CD14-positive monocyte (primary cell): ENCODE measurements at regions not wholly inside any gene's neighbourhood (a gene's known extent, or its start where the extent isn't known, plus 50 kb on each side); places are given as distances from the start of the nearest gene placed in this dataset.

Experiments used
- DNase-seq, 3 donors: peaks; one replicate each; pipeline ENCODE4 v3.0.0-alpha.2; 2011 to 2022
- H2AFZ ChIP-seq: 2 replicates; pipeline ENCODE4 v1.6.0; 2012; ENCODE audit warnings: mild to moderate bottlenecking, low read depth, low read length, inconsistent platforms; ENCODE audit not compliant: insufficient read depth, poor library complexity, severe bottlenecking
- H3K27ac ChIP-seq, 2 donors: 1 replicate in 1 of 2; 2 replicates in 1 of 2; pipeline ENCODE4 v1.5.1; 2012 to 2013; ENCODE audit warnings: low read length in 2 of 2, control low read depth in 1 of 2, inconsistent platforms in 1 of 2, low read depth in 1 of 2, mild to moderate bottlenecking in 1 of 2
- H3K27me3 ChIP-seq, 2 donors: one replicate each; pipeline versions ENCODE4 v1.6.0 to v1.6.1; 2011 to 2013; ENCODE audit warnings: low read length in 2 of 2; ENCODE audit not compliant: control insufficient read depth in 2 of 2, insufficient read depth in 2 of 2
- H3K36me3 ChIP-seq, 2 donors: replicated peaks in 1 of 2; 1 replicate in 1 of 2; 2 replicates in 1 of 2; pipeline versions ENCODE4 v1.5.1 to v1.6.1; 2012 to 2013; ENCODE audit warnings: low read length in 2 of 2, control low read depth in 1 of 2, inconsistent platforms in 1 of 2, mild to moderate bottlenecking in 1 of 2; ENCODE audit not compliant: insufficient read depth in 2 of 2, control insufficient read depth in 1 of 2
- H3K4me1 ChIP-seq, 2 donors: 1 replicate in 1 of 2; 2 replicates in 1 of 2; pipeline versions ENCODE4 v1.5.1 to v1.6.1; 2012 to 2013; ENCODE audit warnings: low read length in 2 of 2, control low read depth in 1 of 2, inconsistent platforms in 1 of 2, mild to moderate bottlenecking in 1 of 2, moderate library complexity in 1 of 2; ENCODE audit not compliant: insufficient read depth in 2 of 2, control insufficient read depth in 1 of 2
- H3K4me2 ChIP-seq: replicated peaks from 2 replicates; pipeline ENCODE3; 2012; ENCODE audit warnings: low read length, moderate library complexity, mild to moderate bottlenecking; ENCODE audit not compliant: poor library complexity, severe bottlenecking; ENCODE audit errors: extremely low read depth
- H3K4me3 ChIP-seq, 3 experiments: fragments of 200-600 bp in 1 of 3; sonication (generic) in 1 of 3; replicated peaks in 1 of 3; 1 replicate in 2 of 3; 2 replicates in 1 of 3; pipeline ENCODE4 v1.5.1; 2011 to 2013; ENCODE audit warnings: low read length in 3 of 3, mild to moderate bottlenecking in 3 of 3, control low read depth in 2 of 3, low read depth in 2 of 3, inconsistent platforms in 1 of 3, moderate library complexity in 1 of 3
- H3K79me2 ChIP-seq: 2 replicates; pipeline ENCODE4 v1.6.0; 2012; ENCODE audit warnings: mild to moderate bottlenecking, control low read depth, inconsistent platforms, low read length, moderate library complexity; ENCODE audit not compliant: insufficient read depth
- H3K9ac ChIP-seq: 2 replicates; pipeline ENCODE4 v1.6.0; 2017; ENCODE audit warnings: low read length, mild to moderate bottlenecking; ENCODE audit not compliant: insufficient read depth, poor library complexity, severe bottlenecking
- H3K9me3 ChIP-seq, 2 donors: replicated peaks in 1 of 2; 1 replicate in 1 of 2; 2 replicates in 1 of 2; pipeline versions ENCODE4 v1.5.1 to v1.6.1; 2012 to 2013; ENCODE audit warnings: low read length in 2 of 2, control low read depth in 1 of 2; ENCODE audit not compliant: control insufficient read depth in 1 of 2, insufficient read depth in 1 of 2
- H4K20me1 ChIP-seq: 2 replicates; pipeline ENCODE4 v1.6.0; 2012; ENCODE audit warnings: mild to moderate bottlenecking, low read length, control low read depth, moderate library complexity; ENCODE audit not compliant: insufficient read depth
- H3K27ac Mint-ChIP-seq, 7 donors: one replicate each; pipeline ENCODE4 v1.8.0; 2020; ENCODE audit warnings: mild to moderate bottlenecking in 7 of 7, mixed read lengths in 7 of 7, moderate library complexity in 6 of 7, inconsistent platforms in 2 of 7
- H3K27me3 Mint-ChIP-seq, 3 donors: one replicate each; pipeline ENCODE4 v1.8.0; 2021 to 2022; ENCODE audit warnings: low read depth in 3 of 3, mild to moderate bottlenecking in 3 of 3, mixed read lengths in 3 of 3, moderate library complexity in 3 of 3, inconsistent platforms in 1 of 3
- H3K36me3 Mint-ChIP-seq, 2 donors: one replicate each; pipeline ENCODE4 v1.8.0; 2020; ENCODE audit warnings: mixed read lengths in 2 of 2, inconsistent platforms in 1 of 2, mild to moderate bottlenecking in 1 of 2
- H3K4me1 Mint-ChIP-seq: one replicate; pipeline ENCODE4 v1.8.0; 2020; ENCODE audit warnings: mild to moderate bottlenecking, mixed read lengths
- H3K4me3 Mint-ChIP-seq, 2 donors: one replicate each; pipeline ENCODE4 v1.8.0; 2020; ENCODE audit warnings: mild to moderate bottlenecking in 2 of 2, mixed read lengths in 2 of 2, moderate library complexity in 1 of 2
- H3K9me3 Mint-ChIP-seq, 7 donors: one replicate each; pipeline ENCODE4 v1.8.0; 2020 to 2022; ENCODE audit warnings: mixed read lengths in 7 of 7, mild to moderate bottlenecking in 6 of 7, moderate library complexity in 6 of 7, inconsistent platforms in 2 of 7
- CTCF ChIP-seq: fragments of 200-600 bp; IDR thresholded peaks from one replicate; pipeline ENCODE4 v1.8.0; 2022; ENCODE audit warnings: antibody characterized with exemption, mild to moderate bottlenecking
- WGBS: methylation state at CpG from one replicate; pipeline ENCODE4 v1.1.5; 2013; ENCODE audit warnings: missing lambda C conversion rate; ENCODE audit not compliant: insufficient coverage; 5-methylcytosine and 5-hydroxymethylcytosine counted together
- intact Hi-C, 2 donors: fragments of 100-400 bp; cut with micrococcal nuclease; formaldehyde crosslinking; loops; one replicate each; pipeline versions ENCODE4 v1.15.0 to v1.15.1; 2023

DNA sequence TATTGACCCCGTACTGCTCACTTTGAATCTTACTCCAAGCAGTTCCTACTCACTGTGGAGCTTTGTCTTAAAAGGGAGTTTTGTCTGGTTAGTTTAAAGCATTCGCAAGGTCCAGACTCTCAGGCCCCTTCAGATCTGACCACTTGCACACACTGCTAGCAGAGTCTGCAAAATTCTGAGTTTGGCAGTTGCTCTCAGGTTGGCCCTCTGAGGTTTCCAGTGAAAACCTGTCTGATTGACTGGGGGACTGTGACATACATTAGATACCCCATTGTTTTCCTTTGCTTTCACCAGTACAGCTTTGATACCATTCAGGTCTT is 149.2 kb downstream of the XPNPEP1 start:
- no peak for DNase-seq
- Histone ChIP-seq H3K4me2 (no peak overlapping the region), H3K9me3 (no peaks in the 10 kb centered on the region), H3K36me3 (no peaks in the 10 kb centered on the region), H3K4me1 (no peaks in the 10 kb centered on the region), H2AFZ (no peak overlapping the region), H3K79me2 (no peaks in the 10 kb centered on the region), H3K9ac (no peak overlapping the region), H3K4me3 (no peak overlapping the region), H3K27me3 (no peaks in the 10 kb centered on the region), H4K20me1 (no peaks in the 10 kb centered on the region), H3K27ac (no peak overlapping the region)
- no peak overlapping the region for H3K27ac Mint-ChIP-seq
- no peak overlapping the region for H3K4me3 Mint-ChIP-seq
- H3K36me3 Mint-ChIP-seq, result no peaks in the 10 kb centered on the region
- H3K9me3 Mint-ChIP-seq, result peaks cover 0 to 2% (median 0%) of the 10 kb centered on the region in 7 donors
- no CpG with 5 or more reads among the region's 2 CpGs for WGBS
- peaks cover 0 to 1% (median 0%) of the 10 kb centered on the region in 3 donors for H3K27me3 Mint-ChIP-seq
- intact Hi-C loops, result no loop called here
- no peaks in the 10 kb centered on the region for H3K4me1 Mint-ChIP-seq
- peak; percentile 23 for TF ChIP-seq CTCF

- intact Hi-C loops, result no loop called here
- H3K4me3 ChIP-seq, result no peak overlapping the region
Observed at GRCh38 chr10:109773288-109774120, 149.8 kb downstream of the XPNPEP1 start.

More at GRCh38 chr10:109773288-109774120, 149.8 kb downstream of the XPNPEP1 start:
- no peaks in the 10 kb centered on the region for H3K27me3 ChIP-seq
- Mint-ChIP-seq H3K9me3 (peaks cover 0 to 3% (median 0%) of the 10 kb centered on the region in 7 donors), H3K36me3 (no peaks in the 10 kb centered on the region), H3K4me3 (no peak overlapping the region), H3K27ac (no peak overlapping the region), H3K27me3 (peaks cover 0 to 1% (median 0%) of the 10 kb centered on the region in 3 donors), H3K4me1 (no peaks in the 10 kb centered on the region)
- no peaks in the 10 kb centered on the region for H3K79me2 ChIP-seq
- peak; percentile 48 for TF ChIP-seq CTCF
- H3K9me3 ChIP-seq, result no peaks in the 10 kb centered on the region
- H4K20me1 ChIP-seq, result no peaks in the 10 kb centered on the region
- H3K4me1 ChIP-seq, result no peaks in the 10 kb centered on the region
- 53% methylated on average over 3 of the region's 8 CpGs for WGBS
- no peak overlapping the region for H3K27ac ChIP-seq
- H3K36me3 ChIP-seq, result no peaks in the 10 kb centered on the region
- H2AFZ ChIP-seq, result no peak overlapping the region
- no peak overlapping the region for H3K4me2 ChIP-seq
- no peak for DNase-seq
- H3K9ac ChIP-seq, result no peak overlapping the region
